Dedifferentiated amniotic fluid mesenchymal stem cell (primary cell): ENCODE measurements at regions not wholly inside any gene's neighbourhood (a gene's known extent, or its start where the extent isn't known, plus 50 kb on each side); places are given as distances from the start of the nearest gene placed in this dataset.
"Not testable (repeated sequence)": the region's sequence is repeated elsewhere in the genome, so short reads cannot be mapped to it uniquely, and the experiment has no call there.

Source experiments
- DNase-seq: peaks from one replicate; pipeline ENCODE4 v3.0.0-alpha.2; 2016; ENCODE audit errors: extremely low spot score

- DNase-seq = peak; percentile 43
Observed at GRCh38 chr11:44361813-44362212, 51.9 kb upstream of the ALX4 start.

DNA sequence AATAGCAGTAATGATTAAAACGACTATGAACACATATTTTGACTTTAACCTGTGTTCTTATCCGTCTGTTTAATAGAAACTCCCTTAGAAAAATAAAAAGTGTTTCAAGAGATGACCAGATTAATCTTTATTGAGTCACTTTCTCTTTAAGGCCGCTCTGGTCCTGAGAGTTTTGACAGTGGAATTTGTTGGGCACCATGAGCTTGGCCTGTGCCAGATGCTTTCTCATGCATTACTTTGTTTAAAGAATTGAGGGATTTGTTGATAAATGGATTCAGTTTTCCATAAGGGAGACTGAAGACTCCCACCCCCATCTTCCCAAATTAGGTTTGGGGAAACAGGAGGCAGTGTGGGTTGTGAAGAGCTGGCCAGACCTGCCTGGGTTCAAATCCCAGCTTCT is 53.2 kb upstream of the ALX4 start:
- no peak for DNase-seq

DNA sequence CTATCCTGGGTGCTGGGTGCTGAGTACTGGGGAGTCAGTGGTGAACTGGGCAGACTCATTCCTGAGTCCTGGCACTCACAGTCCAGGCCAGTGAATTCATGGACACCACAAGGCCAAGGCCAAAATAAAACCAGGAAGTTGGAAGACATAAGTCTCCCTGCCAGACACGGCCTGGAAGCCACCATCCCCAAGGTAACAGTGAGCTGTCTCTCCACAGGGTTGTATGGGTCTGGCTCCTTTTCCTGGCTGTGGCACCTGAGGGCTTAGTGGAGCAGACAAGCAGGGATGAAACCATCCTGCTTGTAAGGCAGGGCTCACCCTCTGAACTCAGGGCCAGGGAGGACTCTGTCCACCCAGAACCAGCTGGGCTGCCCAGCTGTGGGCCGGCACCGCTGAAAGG is 54.7 kb upstream of the ALX4 start:
- no peak for DNase-seq

GRCh38 chr11:44365616-44366015 is 55.7 kb upstream of the ALX4 start:
- DNase-seq = no peak

GRCh38 chr11:44366026-44366425 is 56.1 kb upstream of the ALX4 start:
- DNase-seq = no peak

GRCh38 chr11:44366741-44367140 is 56.8 kb upstream of the ALX4 start:
- no peak for DNase-seq

GRCh38 chr11:44367452-44367851 is 57.5 kb upstream of the ALX4 start:
- no peak for DNase-seq

- no peak for DNase-seq
Observed at GRCh38 chr11:44368886-44369285, 58.9 kb upstream of the ALX4 start.

- DNase-seq = not testable (repeated sequence)
Observed at GRCh38 chr11:44371042-44371441, 61.1 kb upstream of the ALX4 start.

GRCh38 chr11:44371706-44372105 is 61.8 kb upstream of the ALX4 start:
- no peak for DNase-seq

GRCh38 chr11:44372989-44373388 is 63.0 kb upstream of the ALX4 start:
- no peak for DNase-seq

GRCh38 chr11:44374001-44374400 is 64.1 kb upstream of the ALX4 start:
- no peak for DNase-seq

GRCh38 chr11:44376423-44376822 is 66.5 kb upstream of the ALX4 start:
- DNase-seq = no peak

DNA sequence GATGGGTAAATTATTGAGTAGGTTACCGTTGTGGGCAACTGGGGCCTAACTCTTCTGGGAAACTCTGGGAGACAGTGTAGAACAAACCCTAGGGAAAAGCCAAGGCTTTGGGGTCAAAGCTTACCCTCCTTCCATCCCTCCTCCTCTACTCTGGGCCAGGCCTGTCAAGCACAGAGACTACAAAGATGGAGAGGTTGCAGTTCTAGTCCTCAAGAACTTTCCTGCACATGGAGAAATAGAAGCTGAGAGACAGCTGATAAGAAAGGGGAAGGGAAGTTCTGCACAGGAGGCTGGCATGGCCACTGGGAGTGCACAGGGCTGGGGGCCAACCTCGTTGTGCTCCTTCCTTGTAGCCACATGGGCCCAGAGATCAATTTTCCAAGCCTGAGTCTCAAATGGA is 67.2 kb upstream of the ALX4 start:
- no peak for DNase-seq

- no peak for DNase-seq
Observed at GRCh38 chr11:44377914-44378321, 68.0 kb upstream of the ALX4 start.

DNA sequence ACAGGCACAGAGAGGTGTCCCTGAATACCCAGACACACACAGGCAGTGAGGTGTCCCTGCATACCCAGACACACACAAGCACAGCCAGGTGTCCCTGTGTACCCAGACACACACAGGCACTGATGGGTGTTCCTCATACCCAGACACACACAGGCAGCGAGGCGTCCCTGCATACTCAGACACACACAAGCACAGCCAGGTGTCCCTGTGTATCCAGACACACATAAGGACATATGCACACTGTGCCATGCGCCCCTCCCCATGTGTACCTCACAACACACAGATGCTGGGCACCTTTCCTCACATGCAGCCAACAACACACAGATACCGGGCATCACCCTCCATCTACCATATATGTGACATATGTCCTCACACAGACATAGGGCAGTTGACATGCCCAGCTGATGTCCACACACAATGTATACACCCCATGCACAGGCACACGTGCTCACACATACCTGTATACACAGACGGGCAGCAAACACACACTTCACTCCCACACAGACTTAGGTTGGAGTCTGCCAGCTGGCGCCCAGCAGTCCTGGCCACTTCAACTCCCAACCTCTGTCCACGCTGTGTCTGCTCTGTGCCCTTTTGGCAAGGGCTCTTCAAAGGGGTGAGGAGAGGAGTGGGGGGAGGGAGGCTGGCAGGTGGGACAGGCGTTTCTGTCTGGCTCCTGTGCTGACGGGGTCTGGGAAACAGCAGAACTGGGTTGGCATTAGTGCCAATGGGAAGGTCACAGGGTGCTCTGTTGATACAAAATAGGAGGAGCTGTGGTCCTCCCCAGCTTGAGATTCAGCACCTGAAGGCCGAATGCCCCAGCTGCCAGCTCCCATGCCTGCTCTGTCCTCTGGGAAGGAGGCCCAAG is 69.4 kb upstream of the ALX4 start:
- no peak for DNase-seq

DNA sequence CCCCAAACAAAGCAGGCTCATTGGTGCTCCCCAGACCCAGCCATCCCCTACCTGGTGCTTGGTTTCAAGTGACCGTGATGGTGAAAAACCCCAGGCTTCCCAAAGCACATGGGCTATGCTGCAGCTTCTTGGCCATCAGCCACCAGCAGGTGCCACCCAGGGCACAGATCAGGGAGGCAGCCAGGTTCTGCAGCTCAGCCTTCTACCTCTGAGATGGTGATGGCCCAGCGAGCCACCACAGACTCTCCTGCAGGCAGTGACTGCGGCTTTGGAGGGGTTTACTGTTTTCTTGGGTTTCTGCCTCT is 70.0 kb upstream of the ALX4 start:
- DNase-seq = no peak

GRCh38 chr11:44380820-44381219 is 70.9 kb upstream of the ALX4 start:
- DNase-seq = no peak

GRCh38 chr11:44381261-44381660 is 71.3 kb upstream of the ALX4 start:
- no peak for DNase-seq

DNA sequence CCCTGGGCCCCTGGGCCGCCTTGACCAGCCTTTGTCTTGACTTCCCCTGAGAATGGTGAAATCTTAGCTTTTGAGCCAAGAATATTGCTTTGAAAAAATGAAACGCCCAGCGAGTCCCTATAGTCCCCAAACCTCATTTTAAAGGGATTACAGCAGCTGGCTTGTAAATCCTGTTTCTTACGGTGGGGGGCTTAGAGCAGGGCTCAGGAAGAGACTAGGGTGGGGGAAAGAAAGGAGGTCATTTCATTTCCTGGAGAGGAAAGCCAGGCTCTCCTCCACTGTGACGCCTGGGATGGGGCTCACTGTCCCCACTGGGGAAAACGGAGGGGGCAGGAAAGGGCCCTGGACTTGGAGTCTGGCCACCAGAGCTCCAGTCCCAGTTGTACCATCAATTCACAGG is 72.2 kb upstream of the ALX4 start:
- DNase-seq = no peak

GRCh38 chr11:44382656-44383240 is 72.8 kb upstream of the ALX4 start:
- no peak for DNase-seq

GRCh38 chr11:44383246-44383645 is 73.3 kb upstream of the ALX4 start:
- no peak for DNase-seq

DNA sequence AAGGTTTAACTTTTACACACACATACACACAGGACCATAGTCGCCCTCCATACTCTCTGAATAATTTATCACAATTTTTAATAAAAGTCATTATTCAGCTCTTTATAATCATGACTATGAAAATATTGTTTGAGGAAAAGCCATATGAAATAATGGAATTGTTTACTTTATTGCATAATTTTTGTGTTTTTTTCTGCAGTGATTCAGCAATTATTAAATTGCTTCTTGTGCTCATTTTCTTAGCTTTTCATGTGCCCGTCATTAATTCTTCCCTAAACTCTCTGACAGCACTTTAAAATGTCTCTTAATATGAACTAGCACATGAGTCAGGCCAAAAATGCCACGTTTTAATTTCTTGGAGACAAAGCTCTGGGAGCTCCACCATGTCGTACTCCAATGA is 77.5 kb upstream of the ALX4 start:
- DNase-seq = no peak

DNA sequence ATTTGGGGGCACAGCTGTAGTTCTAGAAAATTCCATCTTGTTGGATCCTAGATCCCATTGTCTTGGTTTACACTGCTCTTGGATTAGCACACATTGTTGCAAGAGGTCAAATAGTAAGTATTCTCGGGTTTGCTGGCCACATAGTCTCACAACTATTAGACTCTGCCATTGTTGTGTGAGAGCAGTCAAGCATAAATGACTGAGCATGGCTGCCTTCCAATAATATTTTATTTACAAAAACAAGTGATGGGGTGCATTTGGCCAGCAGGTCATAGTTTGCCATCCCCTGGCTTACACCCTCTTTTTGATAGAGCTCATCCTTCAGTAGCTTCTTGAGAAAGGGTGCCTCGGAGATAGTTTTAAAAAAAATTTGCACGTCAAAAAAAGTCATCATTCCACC is 77.9 kb upstream of the ALX4 start:
- DNase-seq = no peak
